Adrenal gland (tissue), 5 donors: ENCODE measurements at regions not wholly inside any gene's neighbourhood (a gene's known extent, or its start where the extent isn't known, plus 50 kb on each side); places are given as distances from the start of the nearest gene placed in this dataset.

Experiments used
- CTCF ChIP-seq, 6 experiments: fragments of 450-650 bp in 4 of 6; fragments of 200-600 bp in 2 of 6; sonication (generic) in 1 of 6; IDR thresholded peaks; 1 replicate in 5 of 6; 2 replicates in 1 of 6; pipeline versions ENCODE4 v1.5.1 to v1.8.0; 2016 to 2021; ENCODE audit warnings: antibody characterized with exemption in 6 of 6, mild to moderate bottlenecking in 2 of 6, moderate library complexity in 1 of 6
- POLR2A ChIP-seq, 2 donors: fragments of 450-650 bp; IDR thresholded peaks; one replicate each; pipeline ENCODE4 v1.6.1; 2017; ENCODE audit warnings: antibody characterized with exemption in 2 of 2, mild to moderate bottlenecking in 2 of 2, moderate library complexity in 1 of 2
- donor health status: DM: no; HTN: no; CAD: no.

GRCh38 chr9:106619211-106619610 is 243.8 kb upstream of the ZNF462 start:
- TF ChIP-seq CTCF (IDR thresholded peaks at IDR 0.05) (no peak), POLR2A (IDR thresholded peaks at IDR 0.05) (no peak)
